Thyroid gland (tissue), 4 donors: ENCODE measurements at regions not wholly inside any gene's neighbourhood (a gene's known extent, or its start where the extent isn't known, plus 50 kb on each side); places are given as distances from the start of the nearest gene placed in this dataset.

Experiments
- CTCF ChIP-seq, 6 experiments: fragments of 200-600 bp in 3 of 6; fragments of 450-650 bp in 3 of 6; sonication (generic) in 3 of 6; IDR thresholded peaks; one replicate each; pipeline ENCODE4 v1.5.1; 2016 to 2019; ENCODE audit warnings: antibody characterized with exemption in 6 of 6, mild to moderate bottlenecking in 2 of 6, inconsistent platforms in 1 of 6, moderate library complexity in 1 of 6
- POLR2A ChIP-seq, 2 donors: fragments of 450-650 bp; IDR thresholded peaks; one replicate each; pipeline ENCODE4 v1.6.1; 2017; ENCODE audit warnings: antibody characterized with exemption in 2 of 2, mild to moderate bottlenecking in 2 of 2, moderate library complexity in 1 of 2

- TF ChIP-seq CTCF (IDR thresholded peaks at IDR 0.05) (no peak), POLR2A (IDR thresholded peaks at IDR 0.05) (no peak)
Observed at GRCh38 chr4:186010821-186011220, 58.1 kb upstream of the TLR3 start.
